Mesothelial cell of epicardium (in vitro differentiated cells): ENCODE measurements at regions not wholly inside any gene's neighbourhood (a gene's known extent, or its start where the extent isn't known, plus 50 kb on each side); places are given as distances from the start of the nearest gene placed in this dataset.

Source experiments
- DNase-seq, 2 experiments: peaks; one replicate each; pipeline ENCODE4 v3.0.0; 2021; ENCODE audit warnings: low spot score in 2 of 2; ENCODE audit not compliant: unreplicated experiment in 2 of 2
- H3K27ac Mint-ChIP-seq: 2 replicates; pipeline ENCODE4 v1.8.0; 2021; ENCODE audit warnings: mixed read lengths
- H3K27me3 Mint-ChIP-seq: 2 replicates; pipeline ENCODE4 v1.8.0; 2021; ENCODE audit warnings: low read depth, mixed read lengths
- H3K36me3 Mint-ChIP-seq: 2 replicates; pipeline ENCODE4 v1.8.0; 2021; ENCODE audit warnings: mixed read lengths
- H3K4me1 Mint-ChIP-seq: 2 replicates; pipeline ENCODE4 v1.8.0; 2021; ENCODE audit warnings: mixed read lengths
- H3K4me3 Mint-ChIP-seq: 2 replicates; pipeline ENCODE4 v1.8.0; 2021; ENCODE audit warnings: mild to moderate bottlenecking, moderate library complexity, mixed read lengths
- H3K9me3 Mint-ChIP-seq: 2 replicates; pipeline ENCODE4 v1.8.0; 2021; ENCODE audit warnings: mixed read lengths
- TF ChIP-seq, protein P1 (sequence below): fragments of 200-600 bp; sonication (generic); IDR thresholded peaks from one replicate; pipeline ENCODE4 v1.5.0; 2021; ENCODE audit warnings: antibody characterized with exemption; ENCODE audit not compliant: unreplicated experiment

DNA sequence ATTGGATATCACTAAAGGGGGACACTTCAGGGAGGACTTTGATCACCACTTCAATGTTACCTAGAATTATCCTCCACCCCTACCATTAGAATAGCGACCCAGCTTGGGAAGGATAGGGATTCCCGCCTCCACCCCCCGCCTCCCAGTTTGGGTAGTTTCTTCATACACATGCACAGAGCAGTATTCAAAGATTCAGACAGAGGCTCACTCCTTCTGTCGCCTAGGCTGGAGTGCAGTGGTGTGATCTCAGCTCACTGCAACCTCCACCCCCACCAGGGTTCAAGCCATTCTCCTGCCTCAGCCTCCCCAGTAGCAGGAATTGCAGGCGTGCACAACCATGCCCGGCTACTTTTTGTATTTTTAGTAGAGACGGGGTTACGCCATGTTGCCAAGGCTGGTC is 1166.1 kb downstream of the TYW1 start:
- DNase-seq, result no peak
- peaks cover 17% of the 10 kb centered on the region for H3K27me3 Mint-ChIP-seq

DNA sequence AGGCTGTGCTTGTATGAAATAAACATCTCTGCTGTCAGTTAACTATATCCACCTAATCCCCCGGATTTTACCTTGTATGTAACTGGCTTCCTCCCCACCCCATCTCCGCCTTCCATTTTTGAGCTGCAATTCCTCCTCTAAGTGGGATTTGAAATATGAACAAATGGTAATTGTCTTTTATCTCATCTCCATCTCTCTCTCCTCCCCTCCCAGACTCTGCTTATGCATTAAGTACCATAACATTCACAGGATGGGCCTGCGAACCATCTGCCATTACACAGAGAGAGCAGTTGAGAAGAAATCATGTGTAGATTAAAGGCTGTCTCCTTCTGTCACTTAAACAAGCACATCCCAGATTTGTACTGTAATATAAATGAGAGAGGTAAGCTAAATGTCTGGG is 1169.9 kb downstream of the TYW1 start:
- Mint-ChIP-seq H3K9me3 (peaks cover 12% of the 10 kb centered on the region), H3K27me3 (peaks cover 17% of the 10 kb centered on the region), H3K36me3 (no peaks in the 10 kb centered on the region), H3K27ac (no peak overlapping the region), H3K4me1 (peaks cover 4% of the 10 kb centered on the region), H3K4me3 (no peak overlapping the region)
- DNase-seq, result no peak
- TF ChIP-seq, protein P1, sequence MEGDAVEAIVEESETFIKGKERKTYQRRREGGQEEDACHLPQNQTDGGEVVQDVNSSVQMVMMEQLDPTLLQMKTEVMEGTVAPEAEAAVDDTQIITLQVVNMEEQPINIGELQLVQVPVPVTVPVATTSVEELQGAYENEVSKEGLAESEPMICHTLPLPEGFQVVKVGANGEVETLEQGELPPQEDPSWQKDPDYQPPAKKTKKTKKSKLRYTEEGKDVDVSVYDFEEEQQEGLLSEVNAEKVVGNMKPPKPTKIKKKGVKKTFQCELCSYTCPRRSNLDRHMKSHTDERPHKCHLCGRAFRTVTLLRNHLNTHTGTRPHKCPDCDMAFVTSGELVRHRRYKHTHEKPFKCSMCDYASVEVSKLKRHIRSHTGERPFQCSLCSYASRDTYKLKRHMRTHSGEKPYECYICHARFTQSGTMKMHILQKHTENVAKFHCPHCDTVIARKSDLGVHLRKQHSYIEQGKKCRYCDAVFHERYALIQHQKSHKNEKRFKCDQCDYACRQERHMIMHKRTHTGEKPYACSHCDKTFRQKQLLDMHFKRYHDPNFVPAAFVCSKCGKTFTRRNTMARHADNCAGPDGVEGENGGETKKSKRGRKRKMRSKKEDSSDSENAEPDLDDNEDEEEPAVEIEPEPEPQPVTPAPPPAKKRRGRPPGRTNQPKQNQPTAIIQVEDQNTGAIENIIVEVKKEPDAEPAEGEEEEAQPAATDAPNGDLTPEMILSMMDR, result no peak

More for the DNA sequence above, 1166.1 kb downstream of the TYW1 start:
- peaks cover 4% of the 10 kb centered on the region for H3K9me3 Mint-ChIP-seq
- H3K4me3 Mint-ChIP-seq, result no peak overlapping the region
- H3K36me3 Mint-ChIP-seq, result no peaks in the 10 kb centered on the region
- TF ChIP-seq, protein P1, result no peak
- peaks cover 4% of the 10 kb centered on the region for H3K4me1 Mint-ChIP-seq
- no peak overlapping the region for H3K27ac Mint-ChIP-seq

DNA sequence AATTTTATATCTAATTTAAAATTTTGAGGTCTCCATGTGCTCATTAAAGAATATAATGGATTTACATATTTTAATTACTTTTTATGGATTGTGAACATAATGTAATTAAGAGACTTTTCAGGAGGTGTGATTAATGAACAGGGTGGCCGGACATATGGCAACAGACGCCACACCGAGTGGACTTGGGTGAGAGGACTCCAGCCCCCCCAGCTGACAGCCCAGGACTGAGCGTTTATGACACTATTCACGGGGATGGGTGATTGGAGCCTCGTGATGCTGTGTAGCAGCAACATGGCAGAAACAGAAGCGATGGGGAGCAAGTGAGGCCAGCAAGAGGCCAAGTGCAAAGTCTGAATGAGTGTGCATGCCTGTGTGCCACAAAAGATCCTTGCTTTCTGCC is 1176.9 kb downstream of the TYW1 start:
- peaks cover 2% of the 10 kb centered on the region for H3K4me1 Mint-ChIP-seq
- H3K27me3 Mint-ChIP-seq, result peaks cover 12% of the 10 kb centered on the region
- H3K4me3 Mint-ChIP-seq, result no peak overlapping the region
- no peak overlapping the region for H3K27ac Mint-ChIP-seq
- TF ChIP-seq, protein P1, result no peak
- no peaks in the 10 kb centered on the region for H3K36me3 Mint-ChIP-seq
- no peak for DNase-seq
- H3K9me3 Mint-ChIP-seq, result peaks cover 4% of the 10 kb centered on the region

DNA sequence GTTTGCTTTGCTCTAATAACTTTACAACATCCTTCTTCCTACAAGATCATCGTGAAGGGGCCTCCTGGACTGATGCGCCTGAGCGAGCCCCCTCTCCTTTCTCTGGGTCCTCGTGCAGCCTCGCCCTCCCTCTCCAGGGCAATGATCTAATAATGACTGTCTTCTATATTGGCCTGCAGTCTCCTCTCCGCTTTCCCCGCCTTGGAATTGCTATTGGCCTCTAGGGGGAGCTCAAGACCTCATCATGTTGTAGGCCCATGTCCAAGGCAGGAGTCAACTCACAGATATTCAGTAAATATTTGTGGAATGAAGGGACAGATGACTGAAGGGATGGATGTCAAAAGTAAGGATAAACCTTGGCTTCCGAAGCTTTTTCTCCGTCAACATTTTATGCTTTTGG is 1180.3 kb downstream of the TYW1 start:
- peaks cover 14% of the 10 kb centered on the region for H3K27me3 Mint-ChIP-seq
- H3K27ac Mint-ChIP-seq, result no peak overlapping the region
- H3K9me3 Mint-ChIP-seq, result no peaks in the 10 kb centered on the region
- H3K4me3 Mint-ChIP-seq, result no peak overlapping the region
- TF ChIP-seq, protein P1, result peak; percentile 84
- no peaks in the 10 kb centered on the region for H3K36me3 Mint-ChIP-seq
- peak; percentile 21 to 70 for DNase-seq
- H3K4me1 Mint-ChIP-seq, result peaks cover 2% of the 10 kb centered on the region

DNA sequence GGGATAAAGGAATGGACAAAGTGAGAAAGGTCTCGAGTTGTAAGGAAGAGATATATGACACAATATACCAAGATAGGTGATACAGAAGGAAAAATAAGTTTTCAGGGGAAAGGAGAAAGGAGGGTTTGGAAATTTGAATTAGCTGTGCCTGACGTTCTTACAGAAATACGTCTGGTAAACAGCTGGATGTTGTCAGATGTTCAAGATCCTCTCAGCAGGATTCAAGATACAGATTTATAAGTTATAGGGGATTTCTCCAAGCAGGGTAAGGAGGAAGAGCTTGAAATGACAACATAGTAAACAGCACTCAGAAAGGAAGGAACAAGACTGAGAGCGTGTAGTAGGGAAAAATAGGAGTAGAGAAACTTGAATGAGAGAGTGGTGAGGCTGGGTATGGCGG is 1184.1 kb downstream of the TYW1 start:
- Mint-ChIP-seq H3K36me3 (no peaks in the 10 kb centered on the region), H3K4me3 (no peak overlapping the region), H3K27ac (no peak overlapping the region), H3K4me1 (peaks cover 2% of the 10 kb centered on the region), H3K27me3 (peaks cover 10% of the 10 kb centered on the region), H3K9me3 (peaks cover 4% of the 10 kb centered on the region)
- TF ChIP-seq, protein P1, result no peak
- no peak for DNase-seq

DNA sequence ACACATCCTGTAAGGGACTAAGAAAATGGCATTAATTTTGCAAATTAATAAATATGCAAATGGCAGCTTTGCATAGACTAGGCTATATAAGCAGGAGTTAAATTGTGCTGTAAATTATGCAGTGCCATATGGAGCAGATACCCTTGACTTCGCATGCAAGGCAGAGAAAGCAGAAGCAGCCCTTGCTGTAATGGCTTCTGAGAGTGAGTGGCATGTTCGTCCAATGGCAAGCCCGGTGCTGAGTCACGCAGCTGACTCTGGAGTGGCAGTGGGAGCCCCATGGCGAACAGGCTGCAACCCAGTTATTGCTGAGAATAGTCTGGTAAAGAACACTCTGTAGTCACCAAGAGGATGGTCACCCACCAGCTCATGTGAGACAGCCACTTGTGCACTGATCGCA is 1186.5 kb downstream of the TYW1 start:
- no peak for DNase-seq

More for the DNA sequence above, 1186.5 kb downstream of the TYW1 start:
- TF ChIP-seq, protein P1, result no peak
- no peak overlapping the region for H3K27ac Mint-ChIP-seq
- H3K9me3 Mint-ChIP-seq, result peaks cover 4% of the 10 kb centered on the region
- peaks cover 10% of the 10 kb centered on the region for H3K27me3 Mint-ChIP-seq
- H3K4me1 Mint-ChIP-seq, result no peaks in the 10 kb centered on the region
- H3K4me3 Mint-ChIP-seq, result no peak overlapping the region
- H3K36me3 Mint-ChIP-seq, result no peaks in the 10 kb centered on the region
